GM18507 (cell line): ENCODE measurements at regions not wholly inside any gene's neighbourhood (a gene's known extent, or its start where the extent isn't known, plus 50 kb on each side); places are given as distances from the start of the nearest gene placed in this dataset.

Source experiments
- DNase-seq: peaks from one replicate; pipeline ENCODE4 v3.0.0; 2011; ENCODE audit warnings: low read depth; ENCODE audit not compliant: insufficient read length; ENCODE audit errors: extremely low spot score
- FAIRE-seq: peaks from 2 replicates; lab custom pipeline; 2011; peaks lifted over from hg19 to GRCh38; lab: Jason Lieb, UNC

DNA sequence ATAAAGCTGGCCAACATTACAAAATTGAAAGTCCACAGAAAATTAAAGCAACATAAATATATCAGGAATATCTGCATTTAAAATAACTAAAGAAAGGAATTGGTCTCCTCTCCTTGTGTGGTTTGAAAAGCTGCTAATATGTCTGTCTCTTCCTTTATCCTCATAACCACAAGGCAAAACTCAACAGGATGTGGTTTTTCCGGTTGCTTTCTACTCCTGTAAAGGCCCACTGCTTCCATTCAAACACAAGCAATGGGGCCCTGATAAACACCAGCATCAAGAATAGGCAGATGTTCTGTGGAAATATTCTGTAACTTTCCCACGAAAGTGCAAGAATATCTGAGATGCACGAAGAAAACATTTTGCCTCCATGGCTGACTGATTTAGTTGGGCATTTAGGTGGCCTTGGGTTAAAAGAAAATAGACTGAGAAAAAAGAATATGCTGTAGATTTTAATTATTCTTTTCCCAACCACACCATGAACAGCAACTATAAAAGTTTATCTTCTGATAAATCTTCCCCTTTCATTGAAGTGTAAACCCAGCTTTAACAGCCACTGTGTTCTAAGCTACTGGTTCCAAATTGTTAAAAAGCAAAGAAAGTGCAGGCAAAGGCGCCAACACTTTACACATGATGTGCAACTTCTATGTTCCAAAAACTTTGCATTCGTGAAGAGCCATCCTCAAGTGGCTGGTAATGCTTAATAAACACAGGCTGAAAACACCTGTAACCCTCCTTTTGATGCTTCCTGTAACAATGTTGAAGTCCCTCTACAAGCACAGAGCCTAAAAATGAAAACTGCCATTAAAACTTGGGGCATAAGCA is 50.5 kb upstream of the NDST3 start:
- DNase-seq, result no peak
- no peak for FAIRE-seq

GRCh38 chr4:117984366-117984680 is 50.0 kb upstream of the NDST3 start:
- DNase-seq (no peak), FAIRE-seq (no peak)
